ENCODE measurements at regions not wholly inside any gene's neighbourhood (a gene's known extent, or its start where the extent isn't known, plus 50 kb on each side); places are given as distances from the start of the nearest gene placed in this dataset.

DNA sequence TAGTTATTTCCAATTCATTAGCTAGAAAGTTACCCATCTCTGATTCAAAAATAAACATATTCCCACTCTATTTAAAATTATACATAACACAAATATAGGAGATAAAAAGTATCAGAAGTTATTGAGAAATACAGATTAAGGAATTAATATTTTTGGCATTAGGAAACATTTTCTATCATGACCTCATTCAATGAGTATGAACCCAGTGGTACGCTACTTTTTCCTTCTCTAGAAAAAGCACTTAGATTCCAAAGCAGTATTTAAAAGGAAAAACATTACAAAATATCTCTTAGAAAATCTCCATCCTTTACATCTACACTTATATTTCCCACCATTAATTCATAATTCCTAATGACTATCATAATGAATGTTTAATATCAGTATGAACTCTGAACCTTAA lies 240.6 kb upstream of the GNAI1 start:
- TF ChIP-seq POLR2AphosphoS5 (IDR thresholded peaks at IDR 0.05; ENCODE audit: low read depth, low read length) (no peak), POLR2A (IDR thresholded peaks at IDR 0.05; ENCODE audit: low read depth, low read length) (no peak)

Data from GM12892 (cell line).